Occipital lobe (tissue), 1 donor: ENCODE measurements at regions not wholly inside any gene's neighbourhood (a gene's known extent, or its start where the extent isn't known, plus 50 kb on each side); places are given as distances from the start of the nearest gene placed in this dataset.

Experiments used
- DNase-seq: peaks from one replicate; lab custom pipeline; 2025; lab: John Stamatoyannopoulos, UW

GRCh38 chr5:171600741-171601265, 181.4 kb downstream of the FGF18 start:
- no peak for DNase-seq

DNA sequence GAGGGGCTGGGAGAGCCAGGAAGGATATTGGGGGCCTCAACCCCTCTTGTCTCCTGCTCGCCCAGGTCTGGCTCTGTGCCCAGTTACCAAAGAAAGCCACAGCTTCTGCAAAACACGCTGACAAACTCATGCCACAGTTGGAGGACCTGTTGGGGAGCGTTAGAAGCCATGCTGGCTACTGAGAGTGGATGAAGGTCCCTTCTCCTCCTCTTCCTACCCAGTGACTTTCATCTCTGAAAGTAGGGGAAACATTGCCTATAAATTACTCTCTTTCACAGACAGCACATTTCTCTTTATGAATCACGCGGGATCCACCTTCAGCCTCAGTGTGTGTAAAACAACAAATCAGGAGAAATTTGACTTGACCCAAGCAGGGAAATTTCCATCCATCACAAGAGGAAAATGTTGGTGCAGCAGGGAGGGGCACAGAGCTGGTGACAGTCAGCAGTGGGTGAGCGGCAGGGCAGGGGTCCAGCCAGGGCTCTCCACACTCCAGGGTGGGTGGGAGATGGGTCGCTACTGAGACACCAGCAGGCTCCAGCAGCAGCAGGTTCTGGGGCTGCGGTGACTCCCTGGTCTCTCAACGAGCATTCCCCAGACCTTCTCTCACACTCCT, 181.9 kb downstream of the FGF18 start:
- DNase-seq, result no peak

- DNase-seq, result no peak
Measured at GRCh38 chr5:171603591-171603990, 182.0 kb upstream of the SMIM23 start.

- DNase-seq, result no peak
Measured at GRCh38 chr5:171604195-171604594, 181.4 kb upstream of the SMIM23 start.

DNA sequence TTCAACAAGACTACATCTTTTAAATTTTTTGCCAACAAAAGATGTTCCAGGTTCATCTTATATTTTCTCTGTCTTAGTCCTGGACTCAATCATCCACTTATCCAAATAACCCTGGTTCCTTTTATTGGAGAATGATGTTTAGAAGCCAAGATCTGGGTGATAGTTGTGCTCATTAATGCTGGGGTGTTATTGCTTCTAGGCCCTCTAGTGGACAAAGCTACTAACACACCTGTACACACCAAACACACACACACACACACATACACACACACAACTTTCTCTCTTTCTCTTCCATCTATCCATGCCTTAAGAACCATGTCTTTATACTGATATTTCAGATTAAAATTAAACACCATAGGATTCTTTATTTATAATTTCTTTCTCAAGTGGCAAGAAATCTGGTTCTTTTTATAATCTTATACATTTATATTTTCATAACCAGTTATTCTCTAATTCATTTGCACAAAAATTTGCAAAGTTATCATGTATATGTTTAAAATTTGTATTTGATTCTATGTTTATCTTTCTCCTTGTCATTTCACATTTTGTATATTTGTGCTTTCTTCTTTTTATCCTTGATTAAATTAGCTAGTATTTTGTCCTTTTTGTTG, 179.1 kb upstream of the SMIM23 start:
- no peak for DNase-seq

GRCh38 chr5:171607863-171608262, 177.8 kb upstream of the SMIM23 start:
- no peak for DNase-seq

DNA sequence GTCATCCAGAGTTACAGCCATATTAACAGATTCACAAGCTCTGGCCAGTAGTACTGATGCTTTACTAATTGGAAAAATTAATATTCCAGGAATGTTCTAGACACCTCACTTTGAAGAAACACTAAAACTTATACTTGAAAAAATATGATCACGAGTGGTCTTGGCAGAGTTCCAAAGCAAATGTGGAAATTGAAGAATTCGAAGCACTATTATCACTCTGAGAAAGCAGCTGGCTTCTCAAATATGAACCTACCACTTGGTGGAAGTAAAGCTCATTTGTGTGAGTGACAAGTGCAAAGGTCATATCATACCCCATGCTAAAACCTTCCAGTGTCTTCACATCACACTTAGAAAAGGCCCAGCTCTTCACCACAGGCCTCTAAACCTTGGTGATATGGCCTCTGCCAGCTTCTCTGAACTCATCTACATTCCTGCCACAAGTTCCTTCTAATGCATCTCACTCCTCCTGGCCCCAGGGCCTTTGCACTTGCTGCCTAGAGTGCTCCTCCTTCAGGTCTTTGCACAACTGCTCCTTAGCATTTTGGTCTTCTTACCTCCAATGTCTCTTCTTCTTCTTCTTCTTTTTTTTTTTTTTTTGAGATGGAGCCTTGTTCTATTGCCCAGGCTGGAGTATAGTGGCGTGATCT, 175.7 kb upstream of the SMIM23 start:
- DNase-seq, result no peak

DNA sequence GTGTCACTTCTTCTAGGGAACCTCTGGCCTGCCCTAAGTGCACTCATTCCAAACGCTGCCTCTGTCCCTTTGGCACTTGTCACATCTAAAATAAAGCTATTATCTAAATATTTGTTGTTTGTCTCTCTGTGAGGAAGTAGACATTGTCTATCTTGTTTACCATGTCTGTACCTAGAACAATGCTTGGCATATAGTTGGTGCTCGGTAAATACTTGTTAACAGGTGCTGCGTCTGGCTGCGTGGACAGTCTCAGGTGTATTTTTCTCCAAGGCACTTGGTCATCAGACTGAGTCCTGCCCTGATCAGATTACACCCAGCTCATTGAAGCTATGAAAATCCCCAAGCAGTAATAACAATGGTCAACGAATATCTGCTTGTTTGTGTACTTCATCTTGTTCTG, 174.9 kb upstream of the SMIM23 start:
- no peak for DNase-seq

GRCh38 chr5:171612749-171613148, 172.9 kb upstream of the SMIM23 start:
- DNase-seq, result no peak

DNA sequence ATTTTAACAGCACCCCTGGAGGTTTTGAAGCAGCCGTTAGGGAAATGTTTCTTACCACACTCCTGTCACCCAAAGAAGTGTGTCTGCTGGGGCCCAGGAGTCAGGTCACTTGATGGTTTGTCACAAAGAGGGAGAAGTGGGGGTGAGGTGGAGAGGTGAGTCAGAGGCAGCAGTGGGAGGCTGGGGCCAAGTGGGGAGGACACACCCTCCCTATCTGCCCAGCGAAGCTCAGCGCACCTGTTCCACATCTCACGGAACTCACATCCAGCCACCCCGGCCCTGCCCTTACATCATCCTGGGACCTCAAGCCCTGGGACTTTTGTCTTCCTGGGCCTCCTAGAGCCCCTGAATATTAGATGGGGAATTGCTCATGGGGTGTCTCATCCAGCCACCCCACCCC, 171.1 kb upstream of the SMIM23 start:
- DNase-seq, result no peak

- DNase-seq, result no peak
Measured at GRCh38 chr5:171614971-171615653, 170.5 kb upstream of the SMIM23 start.

DNA sequence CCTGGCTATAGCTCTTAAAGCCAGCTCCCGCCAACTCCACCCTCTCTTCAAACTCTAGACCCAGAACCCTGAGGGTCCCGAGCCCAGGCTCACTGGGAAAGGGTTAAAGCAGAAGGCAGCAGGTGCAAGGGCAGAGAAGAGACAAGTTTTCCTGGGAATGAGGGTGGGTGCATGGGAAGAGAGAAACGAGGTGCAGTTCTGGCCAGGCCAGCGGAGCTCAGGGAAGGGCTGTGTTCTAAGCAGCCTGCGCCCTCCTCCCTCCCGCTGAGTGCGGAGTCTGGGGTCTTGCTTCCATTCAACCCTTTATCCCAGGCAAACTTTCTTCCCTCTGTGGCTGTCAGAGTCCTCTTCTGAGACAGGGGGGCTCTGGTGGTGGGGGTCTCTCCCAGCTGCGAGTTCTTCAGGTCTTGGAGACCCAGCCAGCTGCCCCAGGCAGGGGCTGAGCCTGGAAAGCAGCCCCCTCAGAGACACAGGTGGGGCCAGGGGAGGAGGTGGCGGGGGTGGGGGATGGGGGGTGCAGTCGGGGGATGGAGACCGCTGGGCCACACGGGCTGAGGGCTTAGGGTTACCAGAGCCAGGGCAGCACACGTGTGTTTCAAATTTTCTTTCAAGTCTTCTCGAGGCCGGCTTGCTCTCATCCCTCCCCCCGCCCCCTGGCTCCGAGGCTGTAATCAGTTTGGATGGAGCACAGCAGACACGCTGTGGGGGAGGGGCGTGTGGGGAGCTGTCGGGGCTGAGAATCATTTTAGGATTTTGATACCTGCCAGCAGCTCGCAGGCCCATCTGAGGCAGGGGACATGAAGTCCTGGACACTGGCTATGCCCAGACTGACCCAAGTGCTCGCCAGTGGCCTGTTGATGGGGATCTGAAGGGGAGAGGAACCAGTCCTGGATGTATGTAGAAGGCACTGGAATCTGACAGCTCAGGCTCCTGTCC, 169.6 kb upstream of the SMIM23 start:
- no peak for DNase-seq

- no peak for DNase-seq
Measured at GRCh38 chr5:171617266-171617665, 168.4 kb upstream of the SMIM23 start.

DNA sequence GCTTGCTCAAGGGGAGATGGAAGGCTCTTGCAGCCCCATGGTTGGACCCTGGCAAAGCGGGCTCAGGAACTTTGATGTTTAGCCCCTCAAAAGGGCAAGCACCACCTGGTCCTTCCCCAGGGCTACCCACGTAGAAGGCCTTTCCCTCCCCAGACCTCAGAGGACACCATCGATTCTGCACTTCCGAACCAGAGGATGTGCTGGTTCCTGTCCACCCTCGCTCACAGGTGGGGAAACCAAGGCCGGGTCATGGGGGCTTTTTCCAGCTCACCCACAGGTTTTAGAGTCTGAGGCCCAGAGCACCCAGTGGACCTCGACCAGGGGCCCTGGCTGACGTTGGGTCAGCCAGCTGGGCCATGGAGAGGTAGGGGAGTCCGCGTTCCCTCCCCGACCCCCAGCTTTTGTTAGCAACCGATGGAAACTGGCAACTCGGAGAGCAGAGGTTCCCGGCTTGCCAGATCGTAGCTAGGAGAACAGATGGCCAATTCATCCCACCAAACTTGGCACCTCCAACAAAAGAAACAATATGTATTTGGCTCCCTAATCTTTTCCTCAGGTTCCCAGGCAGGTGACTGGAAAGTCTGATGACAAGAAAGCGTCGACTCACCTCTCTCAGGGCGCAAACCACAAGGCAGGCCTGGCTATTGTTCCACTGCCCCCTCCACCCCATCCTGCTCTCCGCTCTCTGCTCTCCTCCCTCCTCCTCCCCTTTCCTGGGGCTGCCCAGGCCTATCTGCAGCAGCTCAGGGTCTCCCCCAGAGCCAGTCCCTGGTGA, 167.6 kb upstream of the SMIM23 start:
- DNase-seq, result no peak

DNA sequence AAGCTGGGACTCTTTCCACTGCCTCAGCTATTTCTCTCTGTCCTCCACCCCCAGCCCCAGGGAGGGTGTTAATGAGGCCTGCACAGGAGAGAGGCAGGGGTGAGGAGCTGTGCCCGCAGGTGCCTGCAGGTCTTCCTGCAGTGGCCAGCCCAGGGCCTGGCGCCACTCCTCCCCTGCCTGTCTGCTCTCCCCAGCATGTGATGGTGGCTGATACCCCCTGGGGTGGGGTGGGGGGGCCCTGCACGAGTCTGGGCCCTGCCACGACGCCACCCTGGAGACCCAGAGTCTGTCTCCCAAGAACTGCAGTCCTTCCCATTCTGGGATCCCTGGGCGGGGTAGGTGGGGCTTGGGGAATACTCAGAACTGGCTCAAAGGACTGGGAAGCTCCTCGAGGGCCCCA, 166.4 kb upstream of the SMIM23 start:
- DNase-seq, result no peak

DNA sequence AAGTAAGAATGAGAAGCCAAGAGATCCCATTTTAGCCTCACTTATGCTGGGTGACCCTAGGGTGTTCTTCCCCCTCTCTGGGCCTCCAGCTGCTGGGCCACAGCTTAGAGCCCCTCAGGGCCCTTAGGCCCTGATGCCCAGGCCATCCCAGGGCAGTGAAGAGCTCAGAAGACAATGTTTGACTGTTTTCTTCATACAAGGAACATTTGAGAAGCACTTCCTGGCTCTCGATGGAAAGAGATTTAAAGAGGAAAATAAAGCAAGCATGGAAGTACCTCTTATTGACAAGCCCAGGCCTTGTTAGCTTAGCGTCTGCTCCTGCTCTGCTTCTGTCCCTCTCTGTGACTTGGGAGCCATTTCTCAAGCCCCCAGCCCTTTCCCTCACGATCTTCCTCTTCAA, 165.9 kb upstream of the SMIM23 start:
- no peak for DNase-seq

DNA sequence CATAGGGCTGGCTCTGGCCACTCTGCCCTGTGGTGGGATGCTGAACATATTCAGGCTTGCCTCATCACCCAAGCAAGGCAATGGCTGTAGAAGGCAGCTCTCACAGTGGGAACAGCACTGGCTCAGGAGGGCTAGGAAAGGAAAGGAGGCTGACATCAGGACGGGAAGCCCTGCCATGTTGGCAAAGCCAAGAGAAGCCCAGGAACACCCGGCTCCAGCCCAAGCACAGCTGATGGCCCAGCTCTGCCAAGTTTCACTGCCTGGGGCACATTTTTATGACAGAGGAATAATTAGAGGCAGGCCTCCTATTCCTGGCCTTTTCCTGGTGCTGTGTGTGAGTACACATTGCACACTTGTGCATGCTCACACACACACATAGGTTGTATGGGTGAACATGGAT, 163.6 kb upstream of the SMIM23 start:
- DNase-seq, result no peak

DNA sequence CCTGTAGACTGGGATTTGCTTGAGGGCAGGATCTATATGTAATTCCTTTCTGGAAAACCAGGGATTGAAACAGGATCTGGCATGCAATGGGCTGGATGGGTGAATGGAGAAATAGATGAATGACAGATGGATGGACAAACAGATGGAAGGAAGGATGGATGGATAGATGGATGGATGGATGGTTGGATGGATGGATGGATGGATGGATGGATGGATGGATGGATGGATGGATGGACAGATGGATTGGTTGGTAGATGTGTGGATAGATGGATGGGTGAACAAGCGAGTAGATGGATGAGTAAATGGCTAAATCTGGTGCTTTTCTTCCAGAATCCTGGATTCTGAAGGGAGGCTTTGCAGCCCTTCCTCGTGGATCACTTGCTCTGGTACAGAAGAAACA, 162.5 kb upstream of the SMIM23 start:
- no peak for DNase-seq

- DNase-seq, result no peak
Measured at GRCh38 chr5:171623551-171624097, 162.0 kb upstream of the SMIM23 start.

GRCh38 chr5:171624396-171624795, 161.2 kb upstream of the SMIM23 start:
- no peak for DNase-seq
